Loucy (cell line): ENCODE measurements at regions not wholly inside any gene's neighbourhood (a gene's known extent, or its start where the extent isn't known, plus 50 kb on each side); places are given as distances from the start of the nearest gene placed in this dataset.

ENCODE experiments used
- H2AFZ ChIP-seq: fragments of 200-600 bp; sonication (generic); 2 replicates; pipeline ENCODE4 v1.6.0; 2016; ENCODE audit warnings: antibody characterized with exemption, mild to moderate bottlenecking, low read length, moderate library complexity
- H3F3A ChIP-seq: fragments of 200-600 bp; 2 replicates; pipeline ENCODE4 v1.6.0; 2016; ENCODE audit warnings: antibody characterized with exemption, low read depth, mild to moderate bottlenecking
- H3K27me3 ChIP-seq: fragments of 200-600 bp; sonication (generic); 2 replicates; pipeline ENCODE4 v1.6.1; 2014; ENCODE audit warnings: low read length, mild to moderate bottlenecking; ENCODE audit not compliant: insufficient read depth, poor library complexity, severe bottlenecking
- H3K36me3 ChIP-seq: fragments of 200-600 bp; sonication (generic); 2 replicates; pipeline ENCODE4 v1.6.1; 2016; ENCODE audit warnings: low read length; ENCODE audit not compliant: insufficient read depth
- H3K4me1 ChIP-seq: fragments of 200-600 bp; sonication (generic); 2 replicates; pipeline ENCODE4 v1.5.1; 2014; ENCODE audit warnings: low read length, mild to moderate bottlenecking; ENCODE audit not compliant: insufficient read depth, poor library complexity, severe bottlenecking
- H3K4me2 ChIP-seq: fragments of 200-600 bp; sonication (generic); 2 replicates; pipeline ENCODE4 v1.6.0; 2014; ENCODE audit warnings: antibody characterized with exemption, low read length, low read depth, mild to moderate bottlenecking; ENCODE audit not compliant: poor library complexity, severe bottlenecking
- H3K4me3 ChIP-seq: fragments of 200-600 bp; sonication (generic); 2 replicates; pipeline ENCODE4 v1.5.1; 2014; ENCODE audit warnings: low read length, mild to moderate bottlenecking, mixed read lengths; ENCODE audit not compliant: poor library complexity, severe bottlenecking
- H3K79me2 ChIP-seq: fragments of 200-600 bp; sonication (generic); 2 replicates; pipeline ENCODE4 v1.6.1; 2014; ENCODE audit warnings: low read length; ENCODE audit not compliant: insufficient read depth
- H3K9ac ChIP-seq: fragments of 200-600 bp; sonication (generic); 2 replicates; pipeline ENCODE4 v1.6.0; 2014; ENCODE audit warnings: mild to moderate bottlenecking, low read depth, low read length, moderate library complexity; ENCODE audit not compliant: poor library complexity, severe bottlenecking
- H3K9me2 ChIP-seq: fragments of 200-600 bp; sonication (generic); replicated peaks from 2 replicates; pipeline ENCODE4 v1.6.1; 2016; ENCODE audit warnings: low read depth, low read length, mixed read lengths
- H3K9me3 ChIP-seq: fragments of 200-600 bp; sonication (generic); 2 replicates; pipeline ENCODE4 v1.6.1; 2014; ENCODE audit warnings: mild to moderate bottlenecking, antibody characterized with exemption, low read length, low read depth; ENCODE audit not compliant: insufficient read depth
- H4K20me1 ChIP-seq: fragments of 200-600 bp; sonication (generic); 2 replicates; pipeline ENCODE4 v1.6.0; 2014; ENCODE audit warnings: antibody characterized with exemption, low read length, mild to moderate bottlenecking; ENCODE audit not compliant: insufficient read depth, poor library complexity, severe bottlenecking
- CTCF ChIP-seq: fragments of 200-600 bp; sonication (generic); conservative IDR thresholded peaks from 2 replicates; pipeline ENCODE4 v1.5.1; 2014; ENCODE audit warnings: mild to moderate bottlenecking, antibody characterized with exemption, low read length
- EZH2phosphoT487 ChIP-seq: fragments of 200-600 bp; IDR thresholded peaks from 2 replicates; pipeline ENCODE4 v1.6.1; 2018; ENCODE audit warnings: antibody characterized with exemption, mild to moderate bottlenecking, moderate library complexity, borderline replicate concordance

DNA sequence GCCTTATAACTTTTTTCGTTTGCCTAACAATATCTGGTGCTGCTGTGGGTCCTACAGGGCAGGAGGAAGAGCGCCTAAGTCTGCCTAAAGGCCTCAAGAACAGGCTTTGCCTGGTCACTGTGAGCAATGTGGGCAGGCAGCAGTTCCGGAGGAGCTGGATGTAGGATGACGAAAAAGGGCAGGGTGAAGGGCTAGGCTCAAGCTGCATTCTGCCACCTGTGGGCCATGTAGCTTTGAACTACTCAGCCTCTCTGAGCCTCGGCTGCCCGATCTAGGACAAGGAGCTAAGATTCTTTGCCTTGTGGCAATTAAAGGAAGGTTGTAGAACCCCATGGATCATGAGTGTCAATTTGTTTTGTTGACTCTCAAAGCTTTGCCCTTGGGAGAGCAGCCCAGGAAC lies 57.1 kb upstream of the MAMLD1 start:
- H3K4me3 ChIP-seq = no peak overlapping the region
- no peaks in the 10 kb centered on the region for H4K20me1 ChIP-seq
- no peaks in the 10 kb centered on the region for H3K9me2 ChIP-seq
- no peak overlapping the region for H3K9ac ChIP-seq
- no peak for TF ChIP-seq CTCF
- TF ChIP-seq EZH2phosphoT487 = no peak
- no peaks in the 10 kb centered on the region for H3K9me3 ChIP-seq
- no peaks in the 10 kb centered on the region for H3F3A ChIP-seq
- no peaks in the 10 kb centered on the region for H3K27me3 ChIP-seq
- no peak overlapping the region for H3K4me2 ChIP-seq
- peaks cover 19% of the 10 kb centered on the region for H3K4me1 ChIP-seq
- H3K36me3 ChIP-seq = no peaks in the 10 kb centered on the region
- H3K79me2 ChIP-seq = no peaks in the 10 kb centered on the region
- H2AFZ ChIP-seq = no peak overlapping the region

DNA sequence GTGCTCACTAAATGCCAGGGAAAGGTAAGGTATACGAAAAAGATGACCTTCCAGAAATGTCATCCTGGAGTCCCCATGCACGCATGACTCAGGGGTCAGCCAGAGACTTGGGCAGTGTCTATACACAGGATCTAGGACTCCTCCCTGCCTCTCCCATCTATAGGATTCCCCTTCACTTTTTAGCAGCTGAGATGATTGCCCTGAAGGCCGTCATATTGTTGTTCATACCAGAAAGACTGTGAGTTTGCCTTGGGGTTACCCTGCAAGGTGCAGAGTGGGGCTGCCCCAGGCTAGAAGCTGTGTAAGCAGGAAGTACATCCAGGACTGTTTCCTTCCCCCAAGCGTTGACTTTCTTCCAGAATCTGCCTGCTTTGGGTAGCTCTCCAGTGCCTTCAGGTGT lies 55.1 kb upstream of the MAMLD1 start:
- no peaks in the 10 kb centered on the region for H3K9me2 ChIP-seq
- no peak overlapping the region for H2AFZ ChIP-seq
- no peaks in the 10 kb centered on the region for H3K36me3 ChIP-seq
- H3K4me3 ChIP-seq = no peak overlapping the region
- H3K4me1 ChIP-seq = peaks cover 19% of the 10 kb centered on the region
- TF ChIP-seq EZH2phosphoT487 (no peak), CTCF (no peak)
- H4K20me1 ChIP-seq = no peaks in the 10 kb centered on the region
- H3F3A ChIP-seq = no peaks in the 10 kb centered on the region
- H3K9me3 ChIP-seq = no peaks in the 10 kb centered on the region
- H3K27me3 ChIP-seq = no peaks in the 10 kb centered on the region
- H3K9ac ChIP-seq = no peak overlapping the region
- no peaks in the 10 kb centered on the region for H3K79me2 ChIP-seq
- no peak overlapping the region for H3K4me2 ChIP-seq

DNA sequence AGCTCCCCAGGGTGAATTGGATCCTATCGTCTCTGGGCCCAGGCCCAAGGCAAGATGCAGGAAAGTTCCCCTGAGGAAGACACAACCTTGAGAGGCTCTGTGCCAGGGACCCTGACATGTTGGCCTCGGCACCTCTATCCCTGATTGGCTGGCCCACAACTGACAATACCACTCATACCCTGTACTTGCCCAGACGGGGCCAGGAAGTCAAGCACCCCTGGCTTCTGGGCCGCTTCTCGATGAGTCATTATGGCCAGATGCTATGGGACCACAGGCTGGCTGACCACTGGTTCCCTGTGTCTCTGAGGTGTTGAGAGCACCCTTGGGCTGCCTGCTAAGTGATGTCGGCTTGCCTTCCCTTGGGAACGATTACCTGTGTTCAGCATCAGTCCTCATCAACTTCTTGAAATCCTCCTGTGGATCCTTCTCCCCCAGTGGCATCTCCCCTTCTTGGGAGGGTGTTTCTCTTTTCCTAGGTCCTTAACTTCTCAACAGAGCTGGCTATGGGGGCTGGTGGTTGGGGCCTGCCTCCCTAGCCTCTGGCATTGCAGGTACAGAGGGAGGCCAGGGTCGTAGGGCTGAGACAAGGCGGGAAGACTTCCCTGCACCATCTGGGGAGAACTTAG lies 54.5 kb upstream of the MAMLD1 start:
- H3F3A ChIP-seq = no peaks in the 10 kb centered on the region
- TF ChIP-seq EZH2phosphoT487 = no peak
- no peak for TF ChIP-seq CTCF
- 0 out of 2 replicates have a peak overlapping the region, but pooled peaks have one; percentile 37 for H2AFZ ChIP-seq
- no peaks in the 10 kb centered on the region for H3K79me2 ChIP-seq
- H3K4me1 ChIP-seq = peaks cover 19% of the 10 kb centered on the region
- peak overlapping the region; percentile 46 for H3K4me2 ChIP-seq
- no peaks in the 10 kb centered on the region for H3K27me3 ChIP-seq
- no peaks in the 10 kb centered on the region for H4K20me1 ChIP-seq
- no peak overlapping the region for H3K4me3 ChIP-seq
- H3K9ac ChIP-seq = no peak overlapping the region
- no peaks in the 10 kb centered on the region for H3K36me3 ChIP-seq
- H3K9me2 ChIP-seq = no peaks in the 10 kb centered on the region
- H3K9me3 ChIP-seq = no peaks in the 10 kb centered on the region
